SIG-M5 (cell line): ENCODE measurements at regions not wholly inside any gene's neighbourhood (a gene's known extent, or its start where the extent isn't known, plus 50 kb on each side); places are given as distances from the start of the nearest gene placed in this dataset.
"Not testable (repeated sequence)": the region's sequence is repeated elsewhere in the genome, so short reads cannot be mapped to it uniquely, and the experiment has no call there.

ENCODE experiments used
- DNase-seq: peaks from one replicate; lab custom pipeline; 2025; lab: John Stamatoyannopoulos, UW

DNA sequence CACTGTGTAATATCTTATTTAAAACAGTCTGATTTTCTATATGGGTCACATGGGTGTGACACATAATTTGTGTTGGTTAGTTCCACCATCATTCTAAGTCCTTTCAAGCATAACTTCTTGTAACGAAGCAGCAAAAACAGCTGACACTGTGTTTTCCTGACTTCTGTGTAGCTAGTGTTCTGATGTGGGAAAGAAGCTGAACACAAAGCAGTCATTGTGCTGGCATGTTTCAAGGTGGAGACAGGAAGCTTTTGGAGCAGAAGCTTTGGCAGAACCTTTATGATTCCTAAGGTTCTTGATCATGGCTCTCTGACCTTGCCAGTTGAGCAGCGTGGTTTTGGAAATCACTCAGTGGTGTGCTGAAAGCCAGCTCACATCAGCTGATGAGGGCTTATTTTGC, 351.7 kb upstream of the MDGA2 start:
- DNase-seq = no peak

DNA sequence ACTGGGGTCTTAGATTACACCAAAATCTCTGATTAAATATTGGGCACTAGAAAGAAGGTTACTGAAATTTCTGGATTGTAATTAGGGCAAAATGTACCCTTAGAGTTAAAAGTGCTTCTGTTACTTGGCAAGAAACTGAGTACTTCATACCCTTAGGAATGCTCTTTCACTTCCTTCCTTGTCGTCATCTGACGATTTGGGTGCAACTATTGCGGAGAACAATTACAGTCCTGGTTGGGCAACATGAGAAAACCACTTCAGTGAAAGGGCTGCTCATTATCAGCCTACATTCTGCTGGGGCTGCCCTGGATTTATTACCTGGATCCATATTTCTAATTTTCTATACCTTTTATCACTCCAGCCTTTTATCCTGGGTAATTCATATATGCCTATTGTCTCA, 348.5 kb upstream of the MDGA2 start:
- DNase-seq = no peak

DNA sequence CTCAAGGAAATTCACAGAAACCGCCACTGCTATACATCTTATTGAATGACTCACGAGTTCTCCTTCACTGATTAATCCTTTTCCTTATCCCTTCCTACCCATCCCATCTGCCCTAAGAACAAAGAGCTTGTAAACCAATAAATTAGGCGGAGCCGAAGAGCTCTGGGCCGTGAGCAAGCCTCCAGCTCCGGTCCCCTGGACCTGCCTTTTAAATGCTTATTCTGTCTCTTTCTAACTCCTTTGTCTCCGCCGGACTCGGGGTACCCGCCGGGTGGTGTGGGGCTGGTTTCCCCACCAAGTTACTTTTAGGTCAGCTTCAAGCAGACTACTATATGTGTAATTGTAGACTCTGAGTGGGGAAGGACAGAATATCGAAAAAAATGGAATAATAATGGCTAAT, 336.1 kb upstream of the MDGA2 start:
- not testable (repeated sequence) for DNase-seq

DNA sequence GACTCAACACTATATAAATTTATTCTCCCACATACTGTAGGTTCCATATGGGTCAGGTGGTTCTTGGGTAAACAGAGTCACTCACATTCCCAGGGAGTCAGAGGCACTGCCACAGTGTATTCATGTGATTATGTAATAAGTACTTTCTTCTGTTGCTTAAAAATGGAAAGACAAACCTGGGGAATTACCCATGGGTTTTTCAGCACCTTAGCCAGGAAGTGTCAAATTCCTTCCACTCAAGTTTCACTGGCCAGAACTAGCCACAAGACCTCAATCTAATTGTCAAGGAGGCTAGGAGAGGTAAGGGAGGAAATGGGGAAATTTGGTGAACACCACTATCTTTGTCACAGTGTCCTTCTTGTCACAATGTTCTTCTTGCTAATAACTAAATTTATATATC, 333.2 kb upstream of the MDGA2 start:
- DNase-seq = no peak

DNA sequence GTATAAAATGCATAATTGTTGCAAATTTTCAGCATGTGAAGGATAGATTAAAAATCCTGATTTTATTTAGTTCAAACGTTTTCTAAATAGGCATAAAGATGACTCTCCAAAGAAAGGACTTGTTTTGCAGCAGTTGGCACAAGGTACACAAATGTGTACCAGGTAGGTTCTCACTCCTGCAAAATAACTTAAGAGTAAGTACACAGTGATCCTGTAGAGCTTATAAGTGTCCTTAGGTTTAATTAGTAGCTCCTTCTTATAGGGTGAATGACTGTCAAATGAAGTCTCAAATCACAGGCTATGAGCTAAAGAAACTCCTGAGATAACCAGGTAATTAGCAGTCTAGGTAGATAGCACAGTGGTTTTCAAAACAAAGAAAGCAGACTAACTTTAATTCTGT, 330.6 kb upstream of the MDGA2 start:
- DNase-seq = no peak

DNA sequence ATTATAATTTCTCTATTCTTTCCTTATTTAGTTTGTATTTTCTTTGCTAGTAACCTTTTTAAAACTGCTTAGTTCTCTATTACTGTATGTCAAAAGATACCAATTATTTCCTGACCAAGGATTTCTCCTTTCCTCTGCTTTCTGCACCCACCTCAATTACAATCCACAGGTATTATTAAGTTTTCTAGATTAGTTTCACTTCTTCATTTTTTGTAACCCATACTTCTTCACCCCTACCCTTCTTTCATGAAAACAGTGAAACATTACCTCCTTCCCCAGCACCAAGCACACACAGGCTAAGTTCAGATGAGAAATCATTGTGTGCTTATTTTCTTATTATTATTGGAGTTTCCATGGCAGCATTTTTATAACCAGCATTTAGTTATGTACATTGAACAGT, 318.5 kb upstream of the MDGA2 start:
- no peak for DNase-seq

DNA sequence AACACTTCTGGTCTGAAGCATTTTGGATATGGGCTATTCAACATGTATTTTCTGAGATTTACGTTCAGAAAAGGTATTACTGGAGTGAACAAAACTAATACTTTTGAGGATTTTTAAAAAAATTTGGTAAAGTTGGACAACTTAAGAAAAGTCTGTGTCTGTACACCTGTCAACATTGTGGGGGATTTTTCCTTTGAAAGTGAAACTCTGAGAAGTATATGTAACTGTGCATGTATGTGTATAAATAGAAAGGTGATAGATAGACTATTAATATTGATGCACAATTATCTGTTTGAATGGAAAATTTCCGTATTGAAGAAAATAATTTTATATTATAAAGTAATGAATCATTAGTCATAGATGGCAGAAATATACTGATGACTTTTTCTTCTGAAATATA, 312.8 kb upstream of the MDGA2 start:
- DNase-seq = no peak

DNA sequence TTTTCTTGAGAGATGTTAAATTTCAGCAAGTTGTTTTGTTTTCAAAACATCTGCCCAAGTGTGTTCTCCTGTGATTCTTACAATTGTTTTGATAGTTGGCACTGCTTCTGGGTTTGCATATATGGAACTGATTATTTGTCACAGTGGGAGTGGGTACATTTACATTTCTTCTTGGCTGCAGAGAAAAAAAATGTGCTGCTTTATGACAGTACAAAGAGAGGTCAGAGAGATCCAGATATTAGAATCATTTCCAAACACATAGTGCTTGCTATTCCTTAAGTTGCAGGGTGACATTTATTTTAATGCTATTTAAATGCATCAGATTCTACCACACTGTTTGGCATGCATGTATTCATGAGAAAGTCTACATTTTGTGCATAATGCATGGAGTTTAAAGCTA, 303.5 kb upstream of the MDGA2 start:
- no peak for DNase-seq

DNA sequence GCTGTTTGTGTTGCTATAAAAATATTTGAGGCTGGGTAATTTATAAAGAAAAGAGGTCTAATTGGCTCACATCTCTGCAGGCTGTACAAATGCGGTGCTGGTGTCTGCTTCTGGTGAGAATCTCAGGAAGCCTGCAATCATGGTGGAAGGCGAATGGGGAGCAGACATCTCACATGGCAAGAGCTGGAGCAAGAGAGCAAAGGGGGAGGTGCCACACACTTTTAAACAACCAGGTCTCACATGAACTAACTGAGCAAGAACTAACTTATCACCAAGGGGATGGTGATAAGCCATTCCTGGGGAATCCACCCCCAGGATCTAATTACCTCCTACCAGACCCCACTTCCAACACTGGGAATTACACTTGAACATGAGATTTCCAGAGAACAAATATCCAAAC, 300.7 kb upstream of the MDGA2 start:
- no peak for DNase-seq

DNA sequence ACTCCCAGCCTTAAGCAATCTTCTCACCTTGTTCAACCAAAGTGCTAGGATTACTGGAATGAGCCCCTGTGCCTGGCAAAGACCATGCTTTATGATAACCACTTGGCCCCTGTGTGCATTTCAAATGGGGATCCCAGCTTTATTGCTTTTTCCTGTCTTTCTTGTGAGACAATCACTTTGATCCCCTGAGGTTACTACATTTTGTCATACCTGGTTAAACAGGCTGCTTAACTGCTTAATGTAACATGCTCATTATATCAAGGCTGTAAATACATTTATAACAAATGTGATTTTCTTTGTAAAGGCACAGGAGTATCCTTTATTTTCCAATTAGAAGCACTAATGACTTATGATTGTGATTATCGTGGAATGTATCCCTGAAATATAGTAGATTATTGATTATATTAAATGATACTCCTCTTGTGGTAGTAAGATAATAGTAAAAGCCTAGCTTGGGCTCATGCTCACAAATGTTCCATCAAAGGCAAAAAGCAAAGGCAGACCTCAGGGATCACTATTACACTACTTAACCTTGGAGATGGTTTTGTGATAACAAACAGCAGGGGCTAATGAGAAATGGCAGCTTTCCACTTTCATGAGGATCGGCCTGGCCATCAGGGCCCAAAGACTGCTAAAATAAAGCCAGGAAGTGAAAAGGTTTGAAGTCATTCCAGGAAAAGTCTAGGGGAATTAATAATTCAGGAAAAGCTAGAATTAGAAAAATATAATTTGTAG, 290.8 kb upstream of the MDGA2 start:
- no peak for DNase-seq

DNA sequence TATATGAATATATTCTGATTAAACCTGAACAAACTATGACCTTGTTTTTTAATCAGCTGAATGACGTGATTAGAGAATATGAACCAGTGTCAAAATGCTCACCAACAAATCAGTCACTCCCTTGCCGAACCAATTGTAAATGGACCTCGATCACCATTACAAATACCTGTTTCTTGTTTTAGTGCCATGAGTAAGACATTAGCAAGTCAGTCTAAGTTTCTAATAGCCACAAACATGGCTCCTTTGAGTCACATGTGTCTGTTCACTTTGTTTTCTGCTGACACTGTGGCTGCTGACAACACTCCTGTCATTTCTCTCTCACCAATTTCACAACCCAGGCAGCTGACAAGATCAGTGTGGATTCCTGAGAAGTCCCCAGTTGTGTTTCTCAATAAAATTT, 286.2 kb upstream of the MDGA2 start:
- DNase-seq = no peak

DNA sequence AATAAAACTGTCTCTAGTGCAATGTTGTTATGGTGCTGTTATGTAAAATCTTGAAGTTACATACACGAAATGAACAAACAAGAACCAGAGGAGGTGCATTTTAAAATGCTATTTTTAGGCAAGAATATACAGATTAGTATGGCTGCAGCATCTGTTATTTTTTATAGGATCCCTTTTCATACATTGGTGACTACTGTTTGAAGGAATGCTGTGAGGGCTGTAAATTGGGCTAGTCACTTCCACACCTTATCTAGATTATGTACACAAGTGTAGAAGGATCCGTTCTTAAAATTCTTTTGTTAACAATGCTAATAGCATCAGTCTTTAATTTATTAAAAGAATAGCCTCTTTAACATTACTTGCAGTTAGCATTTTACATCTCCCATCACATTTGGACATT, 284.3 kb upstream of the MDGA2 start:
- DNase-seq = no peak

DNA sequence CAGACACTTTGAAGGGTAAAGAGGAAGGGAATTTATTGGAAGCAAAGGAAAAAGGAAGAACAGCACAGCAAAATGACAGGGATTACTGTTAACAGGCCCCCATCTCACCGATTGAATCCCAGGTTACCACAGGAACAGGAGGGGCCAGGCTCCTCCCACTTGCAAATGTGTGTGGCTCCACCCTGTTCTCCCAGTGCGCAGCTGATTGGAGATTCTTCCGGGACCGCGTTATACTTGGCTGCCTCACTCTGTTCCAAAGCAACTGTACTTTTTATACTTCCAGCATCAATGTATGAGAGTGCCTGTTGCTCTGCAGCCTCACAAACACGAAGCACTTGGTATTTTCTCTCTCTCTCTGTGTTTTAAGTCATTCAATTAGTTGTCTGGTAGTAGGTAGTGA, 273.6 kb upstream of the MDGA2 start:
- no peak for DNase-seq

DNA sequence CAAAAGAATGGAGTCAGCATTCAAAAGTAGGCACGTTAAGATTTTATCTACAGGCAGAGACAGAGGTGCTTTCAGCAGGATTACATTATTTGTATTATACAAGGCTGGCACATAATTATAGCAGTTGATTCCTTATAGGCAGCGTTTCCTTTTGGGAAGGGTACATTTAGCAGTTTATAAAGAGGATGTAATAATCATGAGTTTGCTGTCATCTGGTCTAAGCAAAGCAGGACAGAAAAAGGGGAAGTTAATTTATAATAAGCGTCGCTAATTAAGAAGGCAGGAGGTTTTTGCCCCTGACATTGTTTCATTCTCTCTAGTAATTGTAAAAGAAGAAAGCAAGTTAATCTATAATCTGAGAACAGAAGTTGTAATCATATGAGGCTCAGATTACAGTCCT, 259.9 kb upstream of the MDGA2 start:
- DNase-seq = no peak

DNA sequence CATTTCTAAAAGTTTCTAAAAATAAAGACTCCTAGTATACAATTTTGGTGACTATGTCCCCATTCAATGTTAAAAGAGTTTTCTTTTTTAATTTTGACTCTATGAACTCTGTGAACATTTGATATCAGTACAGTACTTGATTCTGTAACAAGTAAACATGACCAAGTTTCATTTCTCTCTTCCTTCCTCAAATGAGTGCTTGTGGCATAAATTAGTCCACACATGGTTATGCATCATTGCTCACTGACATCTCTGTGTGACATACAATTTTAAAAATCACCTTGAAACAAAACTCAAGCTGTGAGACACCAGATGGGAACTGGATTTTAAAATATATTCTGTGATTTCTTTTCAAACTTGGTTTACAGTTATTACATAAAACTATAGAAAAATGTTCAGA, 253.9 kb upstream of the MDGA2 start:
- no peak for DNase-seq

DNA sequence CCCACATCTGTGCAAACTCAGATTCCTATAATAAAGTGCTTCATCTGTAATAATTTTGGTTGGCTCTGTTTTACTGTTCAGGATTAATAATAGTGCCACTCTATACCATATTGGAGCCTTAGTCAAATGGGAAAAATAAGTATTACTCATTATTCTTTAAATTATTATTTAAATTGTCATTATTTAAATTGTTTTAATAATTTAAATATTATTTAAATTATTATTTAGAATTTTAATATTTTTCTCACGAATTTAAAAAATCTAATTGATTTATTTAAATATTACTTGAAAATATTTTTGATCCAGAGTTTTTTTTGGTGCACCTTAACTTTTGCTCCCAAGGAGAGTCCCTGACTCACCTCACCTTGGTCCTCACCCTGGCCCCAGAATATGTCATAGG, 245.7 kb upstream of the MDGA2 start:
- DNase-seq = no peak

DNA sequence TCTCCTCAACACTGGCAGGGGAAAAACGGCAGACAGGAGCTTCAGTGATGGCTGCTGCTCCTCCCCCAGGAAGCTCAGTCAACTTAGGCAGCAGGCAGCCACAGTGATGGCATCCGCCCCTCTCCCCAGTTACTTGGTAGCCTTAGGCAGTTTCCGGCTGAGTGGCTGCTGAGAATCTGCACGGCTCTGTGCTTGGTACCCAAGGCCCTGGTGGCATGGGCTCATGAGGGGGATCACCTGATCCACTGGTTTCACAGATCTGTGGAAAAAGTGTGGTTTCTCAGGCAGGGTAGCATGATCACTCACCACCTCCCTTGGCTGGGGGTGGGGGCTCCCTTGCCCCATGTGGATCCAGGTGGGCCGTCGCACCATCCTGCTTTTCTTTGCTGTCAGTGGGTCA, 244.6 kb upstream of the MDGA2 start:
- no peak for DNase-seq

DNA sequence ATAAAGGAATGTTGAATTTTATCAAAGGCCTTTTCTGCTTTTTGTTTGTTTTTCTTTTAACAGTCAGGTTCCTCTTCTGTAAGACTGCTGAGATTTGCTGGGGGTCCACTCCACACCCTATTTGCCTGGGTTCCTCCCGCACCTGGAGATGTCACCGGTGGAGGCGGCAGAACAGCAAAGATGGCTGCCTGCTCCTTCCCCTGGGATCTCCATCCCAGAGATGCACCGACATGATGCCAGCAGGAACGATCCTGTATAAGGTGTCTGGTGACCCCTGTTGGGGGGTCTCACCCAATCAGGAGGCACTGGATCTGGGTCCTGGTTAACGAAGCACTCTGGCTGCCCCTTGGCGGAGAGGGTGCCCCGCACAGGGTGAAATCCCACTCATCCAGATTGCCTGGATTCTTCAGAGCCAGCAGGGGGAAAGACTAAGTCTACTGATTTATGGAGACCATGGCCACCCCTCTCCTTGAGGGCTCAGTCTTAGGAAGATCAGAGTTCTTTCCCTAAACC, 244.0 kb upstream of the MDGA2 start:
- no peak for DNase-seq

DNA sequence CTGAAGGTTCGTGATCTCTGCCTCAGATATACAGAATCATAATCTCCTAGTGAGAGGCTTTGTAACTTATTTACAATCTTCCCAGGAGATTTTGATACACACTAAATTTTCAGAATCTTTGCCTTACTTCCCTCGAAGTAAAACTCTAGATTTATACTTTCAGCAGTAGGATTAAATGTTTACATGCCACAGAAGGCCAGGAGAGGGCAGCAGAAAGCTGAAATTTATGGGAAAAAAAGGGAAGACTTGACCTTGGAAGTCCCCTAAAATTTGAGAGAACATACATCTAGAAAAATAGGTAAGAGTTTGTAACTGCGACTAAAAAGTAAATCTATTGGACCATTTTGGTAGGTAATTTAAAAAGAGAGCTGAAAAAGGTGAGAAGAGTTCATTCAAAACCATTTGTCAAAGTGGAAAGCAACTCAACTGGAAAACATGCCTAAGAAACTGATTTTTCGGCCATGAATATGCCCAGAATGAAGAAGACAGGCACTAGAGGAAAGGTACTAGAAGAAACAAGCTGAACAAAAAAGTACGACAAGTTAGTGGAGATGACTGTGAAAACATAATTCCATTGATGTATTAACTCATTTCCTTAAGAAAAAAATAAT, 242.0 kb upstream of the MDGA2 start:
- DNase-seq = no peak

DNA sequence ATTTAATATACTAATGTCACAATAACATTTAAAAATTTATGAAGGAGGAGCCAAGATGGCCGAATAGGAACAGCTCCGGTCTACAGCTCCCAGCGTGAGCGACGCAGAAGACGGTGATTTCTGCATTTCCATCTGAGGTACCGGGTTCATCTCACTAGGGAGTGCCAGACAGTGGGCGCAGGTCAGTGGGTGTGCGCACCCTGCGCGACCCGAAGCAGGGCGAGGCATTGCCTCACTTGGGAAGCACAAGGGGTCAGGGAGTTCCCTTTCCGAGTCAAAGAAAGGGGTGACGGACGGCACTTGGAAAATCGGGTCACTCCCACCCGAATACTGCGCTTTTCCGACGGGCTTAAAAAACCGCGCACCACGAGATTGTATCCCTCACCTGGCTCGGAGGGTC, 225.7 kb upstream of the MDGA2 start:
- not testable (repeated sequence) for DNase-seq

DNA sequence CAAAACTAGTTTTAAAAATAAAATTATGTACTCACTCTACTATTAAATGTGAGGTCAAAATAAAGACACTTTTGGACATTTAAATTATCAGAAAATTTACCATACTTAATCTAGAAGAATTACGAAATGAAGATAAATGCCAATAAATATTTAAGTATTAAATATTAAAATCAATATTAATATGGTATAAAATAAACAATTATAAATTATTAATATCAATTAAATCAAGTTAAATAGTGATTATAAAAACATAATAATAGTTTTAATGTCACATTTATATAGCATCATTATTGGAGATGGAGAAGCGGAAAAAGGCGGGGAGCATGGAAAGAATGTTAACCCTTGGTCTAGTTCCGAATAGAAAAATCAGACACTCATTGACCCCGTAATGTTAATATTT, 224.3 kb upstream of the MDGA2 start:
- DNase-seq = no peak

DNA sequence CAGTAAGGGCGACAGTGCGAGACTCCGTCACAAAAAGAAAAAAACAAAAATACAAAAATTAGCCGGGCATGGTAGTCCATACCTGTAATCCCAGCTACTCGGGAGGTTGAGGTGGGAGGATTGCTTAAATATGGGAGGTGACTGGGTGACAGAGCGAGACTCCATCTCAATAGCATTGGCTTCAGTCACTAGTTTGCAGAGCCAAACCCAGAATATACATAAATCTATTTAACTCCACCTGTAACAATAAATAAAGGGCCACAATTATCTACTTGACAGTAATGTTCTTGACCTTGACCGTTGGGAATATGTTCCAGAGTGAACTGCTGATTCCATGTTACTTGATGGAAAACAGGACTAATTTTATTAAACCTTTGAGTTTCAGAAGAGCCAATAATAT, 198.9 kb upstream of the MDGA2 start:
- no peak for DNase-seq

DNA sequence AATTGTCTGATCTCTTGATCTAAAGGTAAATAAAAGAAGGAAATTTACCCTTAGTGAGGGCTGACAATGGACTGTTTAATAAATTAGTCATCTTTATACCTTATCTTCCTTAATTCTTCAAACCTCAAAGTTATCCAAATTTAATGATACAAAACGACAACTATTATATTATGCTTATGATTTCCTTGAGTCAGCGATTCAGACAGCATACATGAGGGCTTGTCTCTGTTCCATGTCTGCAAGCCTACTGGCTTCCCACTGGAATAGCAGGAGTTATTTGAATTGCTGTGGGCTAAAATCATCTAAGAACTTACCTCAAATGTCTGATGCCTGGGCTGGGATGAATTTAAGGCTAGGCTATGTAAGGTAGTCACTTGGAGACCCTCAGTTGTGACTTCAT, 197.2 kb upstream of the MDGA2 start:
- DNase-seq = no peak

DNA sequence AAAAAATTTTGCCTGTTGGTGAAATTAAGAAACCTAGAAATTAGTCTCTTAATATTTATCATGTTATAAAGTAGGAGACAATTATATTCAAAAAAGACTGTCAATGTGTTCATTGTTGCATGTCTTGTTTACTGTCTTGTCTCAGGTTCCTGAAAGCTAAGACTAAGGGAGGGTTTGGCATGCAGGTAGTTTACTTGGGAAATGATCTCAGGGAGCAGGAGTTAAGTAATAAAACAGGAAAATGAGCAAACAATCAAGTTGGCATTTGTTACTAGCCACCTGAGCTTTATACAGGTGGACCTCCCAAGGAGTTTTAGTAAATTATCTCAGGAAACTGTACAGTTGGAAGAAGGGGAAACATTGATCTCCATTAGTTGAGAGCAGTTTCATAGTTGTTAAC, 188.0 kb upstream of the MDGA2 start:
- no peak for DNase-seq
